ENCODE measurements at regions not wholly inside any gene's neighbourhood (a gene's known extent, or its start where the extent isn't known, plus 50 kb on each side); places are given as distances from the start of the nearest gene placed in this dataset.
A peak's percentile ranks its signal among the peaks of the same experiment; 100 is the strongest.

DNA sequence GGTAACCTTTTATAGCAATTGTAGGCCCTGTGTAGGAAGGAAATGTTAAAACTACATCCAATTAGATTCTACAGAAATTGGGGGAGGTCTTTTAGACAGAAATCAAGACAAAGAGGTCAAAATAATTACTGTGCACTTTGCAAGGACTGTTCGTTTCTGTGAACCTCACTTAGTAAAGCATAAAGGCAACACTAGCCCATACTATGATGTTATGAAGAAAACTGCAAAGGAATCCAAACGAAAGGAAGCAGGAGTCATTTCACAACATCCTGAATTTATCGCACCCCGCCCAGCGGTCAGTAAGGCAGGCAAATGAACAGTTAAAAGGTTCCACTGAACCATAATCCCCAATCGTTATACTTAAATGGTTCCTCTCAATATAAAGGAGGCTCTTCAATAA lies 429.5 kb upstream of the ARID1B start:
- no peak for DNase-seq

DNA sequence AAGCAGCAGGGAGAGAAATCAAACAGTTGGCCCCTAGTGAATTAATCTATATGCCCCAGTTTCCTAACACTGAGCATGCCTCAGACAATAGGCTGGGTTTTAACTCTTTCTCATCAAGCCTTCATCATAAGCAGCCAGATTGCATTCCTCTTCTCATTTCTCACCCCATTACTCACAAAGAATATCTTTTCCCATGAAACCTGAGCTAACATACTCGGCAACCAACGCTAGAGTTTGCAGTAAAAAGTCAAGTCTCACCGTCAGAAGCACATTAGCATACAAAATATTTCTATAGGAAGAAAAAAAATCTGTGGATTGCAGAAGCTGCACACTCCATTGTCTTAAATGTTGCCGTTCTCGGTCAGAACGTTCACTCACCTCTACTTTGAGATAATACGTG lies 429.9 kb upstream of the ARID1B start:
- DNase-seq = no peak

DNA sequence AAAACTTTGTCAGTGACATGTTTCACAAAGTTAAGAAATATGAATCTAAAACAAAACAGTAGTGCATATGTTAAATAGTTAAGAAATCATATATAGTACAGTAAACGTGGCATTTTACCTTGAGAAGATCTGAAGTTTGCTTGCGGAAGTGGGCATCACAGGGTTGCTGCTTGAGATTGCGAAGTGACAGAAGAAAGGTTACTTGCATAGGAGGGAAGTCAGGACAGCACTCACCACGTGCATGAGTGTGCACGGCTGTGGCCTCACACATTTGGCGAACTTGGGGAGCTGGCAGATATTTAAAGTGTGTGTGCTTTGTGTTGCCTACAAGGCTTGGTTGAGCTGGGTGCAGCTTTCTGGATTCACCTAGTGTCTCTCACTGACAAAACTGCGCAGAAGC lies 431.5 kb upstream of the ARID1B start:
- DNase-seq = no peak

DNA sequence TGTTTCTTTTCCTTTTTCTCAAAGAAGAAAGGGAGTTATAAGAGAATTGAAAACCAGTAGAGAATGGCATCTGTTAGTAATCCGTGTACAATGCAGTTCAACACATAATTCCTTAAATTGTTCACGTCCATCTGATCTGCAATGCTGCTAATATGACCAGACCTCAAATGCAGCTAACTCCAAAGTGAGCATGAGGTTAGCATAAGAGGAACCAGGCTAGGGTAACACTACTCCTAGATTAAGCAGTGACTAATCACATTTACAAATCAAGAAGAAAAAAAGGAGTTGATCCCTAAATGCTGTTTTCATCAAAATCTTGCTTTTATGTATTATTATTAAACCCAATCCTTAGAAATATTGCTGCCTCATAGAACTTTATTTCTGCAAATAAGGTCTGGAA lies 432.7 kb upstream of the ARID1B start:
- no peak for DNase-seq

DNA sequence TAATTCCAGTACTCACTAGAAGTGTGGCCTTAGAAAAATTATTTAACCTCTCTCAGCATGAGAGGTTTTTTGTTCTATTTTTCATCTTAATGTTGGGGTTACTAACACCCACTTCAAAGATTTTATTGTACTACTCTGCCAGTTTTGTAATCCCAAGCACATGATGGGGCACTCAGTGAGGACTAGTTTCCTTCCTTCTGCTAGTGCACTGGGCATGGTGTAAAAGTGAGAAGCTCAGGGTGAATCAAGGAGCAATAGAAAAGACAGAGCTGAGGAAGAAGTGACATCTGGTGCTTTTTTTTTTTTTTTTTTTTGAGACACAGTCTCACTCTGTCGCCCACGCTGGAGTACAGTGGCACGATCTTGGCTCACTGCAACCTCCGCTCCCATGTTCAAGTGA lies 439.4 kb upstream of the ARID1B start:
- peak; percentile 56 for DNase-seq

DNA sequence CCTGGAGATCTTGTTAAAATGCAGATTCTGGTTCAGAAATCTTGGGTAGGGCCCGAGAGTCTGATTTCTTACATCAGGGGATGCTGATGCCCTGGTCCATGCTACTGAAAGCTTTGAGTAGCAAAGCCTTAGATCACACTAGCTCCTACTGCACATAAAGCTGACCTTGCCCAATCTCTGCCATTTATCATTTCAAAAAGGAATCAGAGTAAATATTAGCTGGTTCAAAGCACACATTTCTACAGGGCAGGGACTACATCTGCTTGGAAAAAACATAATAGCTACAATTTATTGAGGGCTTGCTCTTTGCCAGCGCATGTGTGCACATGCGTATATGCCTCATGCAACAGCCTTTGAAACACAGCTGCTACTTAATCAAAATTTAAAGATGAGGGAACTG lies 440.4 kb upstream of the ARID1B start:
- DNase-seq = no peak

DNA sequence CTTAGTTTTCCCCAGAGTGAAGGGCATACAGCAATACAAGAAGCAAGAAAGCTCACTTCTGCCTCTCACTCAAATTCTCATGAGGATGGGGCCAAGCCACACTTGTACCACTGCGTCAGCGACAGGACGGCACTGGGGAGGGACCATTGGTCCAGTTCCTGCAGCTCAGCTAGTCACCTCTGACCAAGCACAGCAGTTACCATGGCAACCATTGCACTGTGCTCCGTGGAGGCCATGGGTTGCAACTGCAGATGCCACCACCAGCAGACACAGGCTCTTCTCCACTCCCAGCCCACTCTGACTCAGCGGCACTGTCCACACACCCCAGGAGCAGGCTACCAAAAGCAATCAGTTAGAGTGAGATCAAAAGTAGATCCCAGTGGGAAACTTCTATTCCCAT lies 441.1 kb upstream of the ARID1B start:
- no peak for DNase-seq

DNA sequence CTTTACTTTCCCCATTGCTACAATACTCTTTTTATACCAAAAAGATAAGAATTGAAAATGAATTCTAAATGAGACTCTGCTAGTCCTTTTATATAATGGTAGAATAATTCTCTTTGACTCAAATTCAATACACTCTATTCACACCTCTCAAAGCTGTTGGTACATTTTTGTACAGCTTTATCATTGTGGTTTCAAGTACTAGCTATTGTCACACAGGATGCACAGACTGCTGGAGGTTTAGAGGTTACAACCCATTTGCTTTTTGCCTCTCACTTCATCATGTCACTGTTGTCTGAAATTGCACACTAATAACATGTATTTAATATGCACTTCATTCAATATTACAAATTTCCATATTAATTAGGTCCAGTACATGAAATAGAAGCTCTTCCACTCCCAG lies 442.2 kb upstream of the ARID1B start:
- DNase-seq = no peak

DNA sequence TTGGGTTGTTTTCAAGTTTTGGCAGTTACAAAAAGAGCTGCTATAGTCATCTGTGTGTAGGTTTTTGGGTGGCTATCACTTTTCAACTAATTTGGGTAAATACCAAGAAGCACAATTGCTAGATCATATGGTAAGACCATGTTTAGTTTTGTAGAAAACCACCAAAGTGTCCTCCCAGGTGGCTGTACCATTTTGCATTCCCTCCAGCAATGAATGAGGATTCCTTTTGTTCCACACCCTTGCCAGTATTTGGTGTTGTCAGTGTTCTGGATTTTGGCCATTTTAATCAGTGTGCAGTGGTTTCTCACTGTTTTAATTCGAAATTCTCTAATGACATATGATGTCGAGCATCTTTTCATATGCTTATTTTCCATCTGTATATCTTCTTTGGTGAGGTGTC lies 457.5 kb upstream of the ARID1B start:
- DNase-seq = no peak

DNA sequence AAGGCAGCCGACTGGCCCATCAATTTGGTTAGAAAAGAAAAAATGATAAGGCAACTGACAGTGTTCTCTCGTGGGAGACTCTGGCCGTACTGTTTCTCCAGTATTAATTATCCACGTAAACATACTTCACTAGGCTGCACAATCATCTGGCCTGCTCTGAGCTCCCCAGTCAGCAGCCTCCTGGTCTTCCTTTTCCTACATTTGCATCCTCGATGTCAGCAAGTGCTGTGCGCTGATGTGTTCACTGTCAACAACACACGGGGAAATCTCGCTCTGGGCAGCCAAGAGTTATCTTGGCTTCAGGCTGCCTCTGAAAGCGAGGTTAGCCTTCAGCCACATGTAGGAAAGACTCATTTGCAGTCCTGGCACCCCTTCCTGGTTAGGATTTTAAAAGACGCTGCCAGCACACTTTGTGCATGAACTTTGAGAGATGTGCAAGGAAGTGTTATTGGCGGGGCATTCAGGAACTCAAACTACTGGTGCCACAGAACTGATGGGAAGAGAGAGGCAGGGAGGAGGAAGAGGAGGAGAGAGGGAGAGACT lies 460.5 kb upstream of the ARID1B start:
- DNase-seq = no peak

DNA sequence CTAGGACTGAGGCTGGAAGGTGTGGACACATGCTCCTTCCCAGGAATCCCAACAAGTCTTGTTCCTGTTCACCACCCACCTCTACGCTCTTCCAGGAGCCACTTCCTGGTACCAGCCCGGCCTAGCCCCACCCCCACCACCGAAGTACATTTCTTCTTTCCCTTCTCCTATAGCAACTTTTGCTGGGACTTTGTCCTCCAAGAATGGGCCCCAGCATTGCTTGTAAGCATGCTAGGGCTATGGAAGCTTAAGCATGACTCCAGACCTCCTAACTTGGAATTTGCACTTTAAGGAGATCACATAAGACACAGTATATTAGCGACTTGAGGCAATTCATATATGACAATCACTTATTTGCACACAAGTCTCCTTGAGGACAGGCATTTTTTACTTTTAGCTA lies 462.0 kb upstream of the ARID1B start:
- no peak for DNase-seq

DNA sequence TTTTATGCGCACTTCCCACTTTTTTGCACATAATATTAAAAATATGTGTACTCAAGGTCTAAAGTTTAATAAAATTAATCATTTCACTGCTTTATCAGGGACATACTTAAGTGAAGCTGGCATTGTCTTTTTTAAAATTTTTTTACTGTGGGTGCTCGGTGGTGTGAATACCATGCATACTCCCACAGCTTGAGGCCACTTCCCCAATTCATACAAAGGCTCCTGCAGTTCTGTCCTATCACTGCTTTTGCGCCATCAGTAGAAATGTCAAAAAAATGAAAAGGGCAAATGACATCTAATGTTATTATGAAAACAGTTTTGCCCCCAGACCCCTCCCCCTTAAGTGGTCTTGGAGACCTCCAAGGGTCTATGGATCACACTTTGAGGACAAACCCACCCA lies 464.1 kb upstream of the ARID1B start:
- DNase-seq = no peak

DNA sequence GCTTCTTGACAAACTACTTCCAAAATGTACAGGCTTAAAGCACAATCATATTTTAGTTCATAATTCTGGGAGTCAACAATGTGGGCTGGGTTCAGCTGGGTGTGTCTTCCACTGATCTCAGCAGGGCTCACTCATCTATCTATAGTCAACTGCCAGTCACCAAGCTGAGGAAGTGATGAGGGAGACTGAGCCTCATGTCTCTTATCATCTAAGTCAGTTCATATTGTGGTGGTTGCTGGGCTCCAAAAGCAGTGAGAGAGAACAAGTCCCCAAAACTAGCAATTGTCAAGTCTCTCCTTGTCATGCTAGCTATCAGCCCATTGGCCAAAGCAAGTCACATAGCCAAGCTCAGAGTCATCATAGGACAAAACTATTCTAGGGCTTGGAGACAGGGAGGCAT lies 465.9 kb upstream of the ARID1B start:
- no peak for DNase-seq

DNA sequence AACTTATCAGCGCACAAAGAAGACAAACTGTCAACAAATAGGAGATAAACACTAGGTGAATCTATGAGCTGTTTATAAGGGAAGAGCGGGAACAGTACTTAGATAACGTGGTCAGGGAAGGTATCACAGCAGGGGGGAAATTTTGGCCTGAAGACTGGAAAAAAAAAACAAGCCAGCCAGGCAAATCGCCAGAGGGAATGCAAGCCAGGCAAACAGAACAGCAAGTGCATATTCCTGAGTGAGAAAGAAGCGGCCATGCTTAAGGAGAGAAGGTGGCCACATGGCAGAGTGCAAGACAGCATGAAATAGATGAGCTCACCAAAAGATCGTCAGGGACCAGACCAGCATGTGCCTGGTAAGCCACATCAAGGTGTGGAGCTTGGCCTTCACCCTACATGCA lies 466.5 kb upstream of the ARID1B start:
- no peak for DNase-seq

DNA sequence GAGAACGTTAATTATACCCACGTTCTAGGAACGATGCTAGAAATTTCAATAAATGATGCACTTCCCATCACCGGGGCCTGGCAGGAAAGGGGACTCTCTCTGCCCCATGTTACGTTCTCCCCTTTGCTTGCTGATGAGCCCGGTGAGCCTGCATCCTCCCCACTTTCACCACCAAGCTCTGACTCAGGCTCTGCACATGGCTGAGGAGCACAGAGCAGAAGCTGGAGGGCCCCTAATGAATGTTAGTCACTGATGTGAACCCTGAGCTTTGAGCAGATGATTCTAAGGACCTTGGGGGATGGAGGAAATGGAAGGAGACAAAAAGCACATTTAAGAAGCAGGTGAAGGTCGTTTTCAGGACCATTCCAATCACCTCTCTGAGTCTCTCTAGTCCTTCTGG lies 468.2 kb upstream of the ARID1B start:
- DNase-seq = no peak

DNA sequence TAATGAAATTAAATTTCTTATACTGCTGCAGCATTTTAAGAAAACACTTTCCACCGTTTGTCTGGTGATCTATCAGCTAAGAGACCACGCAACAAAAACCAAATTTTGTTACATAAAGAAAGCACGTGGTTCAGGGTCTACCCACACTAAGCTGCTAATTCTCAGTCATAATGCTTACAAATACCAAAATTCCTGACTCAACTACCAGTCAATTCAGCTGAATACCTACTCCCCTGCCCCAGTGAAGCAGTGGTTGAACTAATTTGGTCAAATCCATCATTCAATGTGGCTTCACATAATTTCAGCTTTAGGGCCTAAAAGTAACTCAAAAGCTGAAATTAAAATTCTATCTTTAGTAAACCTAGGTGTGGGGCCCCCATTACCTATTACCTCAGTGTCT lies 468.6 kb upstream of the ARID1B start:
- DNase-seq = no peak

DNA sequence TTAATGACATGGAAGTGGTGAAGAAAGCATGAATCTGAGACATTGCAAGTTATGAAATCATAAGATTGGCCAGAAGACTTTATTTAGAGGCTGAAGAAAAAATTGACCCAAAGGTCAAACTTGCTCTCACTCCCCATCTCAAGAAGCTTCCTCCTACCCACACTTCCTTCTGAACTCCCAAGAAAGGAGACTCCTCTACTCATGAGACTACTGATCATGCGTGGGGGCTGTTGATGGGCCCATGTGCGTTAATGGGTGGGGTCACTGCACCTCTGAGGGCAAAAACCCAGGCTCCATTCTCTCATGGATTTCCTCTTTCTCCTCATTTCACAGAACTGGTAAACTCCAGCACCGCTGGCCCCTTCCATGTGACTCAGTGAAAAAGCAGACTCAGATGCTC lies 470.6 kb upstream of the ARID1B start:
- DNase-seq = no peak

DNA sequence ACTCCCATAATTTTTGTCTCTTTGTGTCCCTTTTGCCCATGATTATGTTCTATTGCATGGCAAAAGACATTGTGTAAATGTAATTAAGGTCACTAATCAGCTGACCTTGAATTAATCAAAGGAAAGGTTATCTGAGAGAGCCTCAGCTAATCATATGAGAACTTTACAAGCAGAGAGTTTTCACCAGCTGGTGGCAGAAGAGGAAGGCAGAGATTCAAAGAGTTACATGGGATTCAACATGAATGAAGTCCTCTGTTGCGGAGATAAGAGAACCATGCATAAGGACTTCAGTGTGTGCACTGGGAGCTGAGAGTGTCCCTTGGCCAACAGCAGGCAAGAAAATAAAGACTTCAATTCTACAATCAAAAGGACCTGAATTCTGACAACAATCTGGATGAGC lies 494.1 kb upstream of the ARID1B start:
- no peak for DNase-seq

DNA sequence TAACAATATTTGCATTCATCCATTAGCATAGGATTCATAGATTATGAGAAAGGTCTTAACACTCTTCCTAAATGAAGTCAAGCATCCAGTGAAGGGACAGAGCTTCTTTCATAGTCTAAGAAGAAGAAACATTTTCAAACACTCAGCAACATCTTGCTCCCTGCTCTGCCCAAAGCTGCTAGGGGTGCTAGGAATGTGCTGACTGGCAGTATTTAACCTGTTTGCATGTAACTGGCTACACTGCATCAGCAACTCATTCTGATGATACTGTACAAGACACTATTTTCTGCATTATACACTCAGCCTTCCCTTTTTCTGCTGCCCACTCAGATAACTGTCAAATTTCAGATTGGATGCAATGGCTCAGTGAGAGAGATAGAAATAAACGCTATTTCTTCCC lies 495.1 kb upstream of the ARID1B start:
- no peak for DNase-seq

DNA sequence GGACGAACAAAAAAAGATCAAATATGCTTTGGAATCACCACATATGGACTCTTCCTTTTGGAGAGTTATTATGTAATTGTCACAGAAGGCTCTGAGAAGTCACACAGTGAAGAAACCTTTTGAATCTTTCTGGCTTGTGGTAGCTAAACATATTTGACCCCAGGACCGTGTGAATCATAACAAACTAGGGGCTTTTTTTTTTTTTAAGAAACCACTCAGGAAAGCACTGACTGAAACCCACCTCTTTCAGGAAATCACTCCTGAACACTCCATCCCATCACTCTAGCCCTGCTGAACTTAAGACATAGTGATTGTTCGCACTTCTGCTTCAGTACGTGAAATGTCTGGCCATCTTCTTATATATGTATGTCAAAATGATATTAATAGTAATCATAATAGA lies 495.9 kb upstream of the ARID1B start:
- no peak for DNase-seq

DNA sequence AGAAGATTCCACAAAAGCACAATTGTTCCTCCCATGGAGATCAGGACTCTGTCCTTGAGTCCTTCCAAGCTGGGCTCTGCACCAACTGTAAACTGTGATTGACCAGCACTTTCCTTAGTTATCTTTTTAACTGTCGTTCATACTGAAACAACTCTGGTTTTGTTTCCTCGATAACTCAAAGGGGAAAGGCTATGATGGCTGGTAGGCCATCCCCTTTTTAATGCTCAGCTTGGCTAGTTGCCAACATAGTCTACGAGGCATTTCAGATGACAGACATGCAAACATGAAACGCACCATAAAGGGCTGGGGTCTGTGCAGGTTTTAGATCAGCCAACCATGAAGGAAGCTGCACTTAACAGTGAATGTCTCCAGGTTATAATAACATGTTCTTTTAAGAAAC lies 497.1 kb upstream of the ARID1B start:
- DNase-seq = no peak

DNA sequence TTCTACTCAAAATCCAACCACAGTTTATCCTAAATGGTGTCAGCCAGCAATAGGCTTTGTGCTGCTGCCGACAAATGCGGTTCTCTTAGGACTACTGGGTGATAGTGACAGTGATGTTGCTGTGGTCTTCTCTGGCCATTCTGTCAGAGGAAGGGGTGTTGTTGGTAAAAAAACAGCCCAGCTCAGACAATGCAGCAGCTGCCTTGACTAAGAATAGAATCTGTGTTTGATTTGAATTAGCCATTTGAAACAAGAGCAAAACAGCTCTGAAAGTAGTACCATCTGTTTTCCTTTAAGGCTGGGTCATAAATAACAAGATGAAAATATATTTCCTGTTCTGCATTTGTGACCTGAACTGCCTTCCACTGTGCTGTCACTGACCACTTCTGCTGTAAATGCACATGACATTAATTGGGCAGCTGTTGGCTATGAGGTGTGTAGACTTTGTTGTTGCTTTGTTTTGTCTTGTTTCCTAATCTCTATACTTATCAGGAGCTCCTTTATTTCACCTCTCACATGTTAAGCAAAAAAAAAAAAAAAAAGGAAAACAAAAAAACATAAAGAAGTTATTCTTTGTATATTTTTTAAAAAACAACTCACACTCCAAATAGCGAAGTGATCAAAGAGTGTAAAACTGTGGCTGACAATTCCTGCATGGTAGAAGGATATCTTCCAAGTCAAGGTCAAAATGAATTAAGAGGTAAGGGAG lies 497.8 kb upstream of the ARID1B start:
- DNase-seq = no peak

DNA sequence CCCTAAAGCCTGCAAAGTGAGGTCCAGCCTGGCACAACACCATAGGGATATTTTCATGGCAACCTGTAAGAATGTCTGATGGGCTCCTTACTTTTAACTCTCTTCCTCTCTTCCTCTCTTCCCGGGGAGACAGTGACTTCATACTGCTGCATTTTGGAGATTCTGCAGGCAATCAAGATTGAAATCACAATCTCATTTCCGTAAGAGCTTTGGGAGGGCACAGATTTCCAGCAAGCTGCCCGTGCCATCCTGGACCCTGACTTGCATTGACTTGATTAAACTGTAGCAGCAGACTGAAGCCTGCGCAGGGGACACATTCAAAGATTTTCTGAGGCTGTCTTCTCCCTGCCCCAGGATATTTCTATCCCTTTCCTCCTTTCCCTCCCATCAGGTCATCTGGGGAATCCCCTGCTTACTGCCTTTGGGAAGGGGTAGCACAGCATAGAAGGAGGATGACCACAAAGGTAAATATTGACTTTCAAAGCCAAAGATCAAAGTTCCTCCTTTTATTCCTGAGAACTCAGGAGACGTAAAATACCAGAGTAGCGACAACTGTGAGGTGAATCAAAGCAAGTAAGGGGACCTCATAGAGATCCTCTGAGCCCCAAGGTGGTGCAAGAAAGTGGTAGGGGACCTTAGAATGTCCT lies 504.0 kb upstream of the ARID1B start:
- DNase-seq = no peak

DNA sequence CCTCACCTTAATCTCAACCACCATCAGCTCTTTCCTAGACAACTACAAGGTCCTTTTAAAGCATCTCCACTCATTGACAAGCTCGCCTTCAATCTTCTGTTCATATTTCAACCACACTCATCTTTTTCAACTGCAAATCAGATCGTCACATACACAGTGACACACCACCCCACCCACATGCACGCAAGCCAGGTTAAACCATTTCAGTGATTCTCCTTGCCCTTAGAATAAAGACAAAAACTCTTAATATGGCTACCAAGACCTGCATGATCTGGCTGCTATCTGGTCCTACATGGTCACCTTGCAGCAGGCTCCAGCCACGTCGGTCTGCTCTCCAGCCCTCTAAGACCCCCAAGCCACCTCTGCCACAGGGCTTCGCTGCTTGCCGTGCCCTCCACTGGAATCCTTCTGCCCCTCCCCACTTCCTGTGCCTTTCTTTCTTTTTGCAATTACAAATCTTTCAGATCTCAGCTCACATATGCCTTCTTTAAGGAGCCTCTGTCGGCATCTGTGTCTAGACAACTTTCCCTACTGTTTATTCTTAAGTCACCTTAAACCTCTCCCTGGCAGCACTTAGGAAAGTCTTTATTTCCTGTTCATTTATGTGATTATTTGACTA lies 507.3 kb upstream of the ARID1B start:
- DNase-seq = no peak

DNA sequence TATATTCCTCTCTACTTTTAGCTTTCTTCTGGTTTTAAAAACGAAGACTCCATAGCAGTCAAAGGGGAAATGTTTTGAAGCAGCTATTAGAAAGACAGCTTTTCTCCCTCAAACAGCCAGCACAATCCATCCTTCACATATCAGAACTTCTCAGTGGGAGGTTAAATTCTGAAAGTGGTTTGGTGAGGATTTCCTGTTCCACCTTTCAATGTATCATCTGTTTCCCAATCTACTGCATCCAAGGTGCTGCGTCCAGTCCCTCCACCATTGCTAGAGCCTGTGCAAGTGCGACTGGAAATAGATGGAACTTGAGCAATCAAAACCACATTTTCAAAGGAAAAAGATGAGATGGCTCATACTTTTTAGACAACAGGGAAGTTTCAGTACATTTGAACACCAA lies 508.3 kb upstream of the ARID1B start:
- DNase-seq = no peak
